ENCODE measurements at regions not wholly inside any gene's neighbourhood (a gene's known extent, or its start where the extent isn't known, plus 50 kb on each side); places are given as distances from the start of the nearest gene placed in this dataset.
"Not testable (repeated sequence)": the region's sequence is repeated elsewhere in the genome, so short reads cannot be mapped to it uniquely, and the experiment has no call there.

DNA sequence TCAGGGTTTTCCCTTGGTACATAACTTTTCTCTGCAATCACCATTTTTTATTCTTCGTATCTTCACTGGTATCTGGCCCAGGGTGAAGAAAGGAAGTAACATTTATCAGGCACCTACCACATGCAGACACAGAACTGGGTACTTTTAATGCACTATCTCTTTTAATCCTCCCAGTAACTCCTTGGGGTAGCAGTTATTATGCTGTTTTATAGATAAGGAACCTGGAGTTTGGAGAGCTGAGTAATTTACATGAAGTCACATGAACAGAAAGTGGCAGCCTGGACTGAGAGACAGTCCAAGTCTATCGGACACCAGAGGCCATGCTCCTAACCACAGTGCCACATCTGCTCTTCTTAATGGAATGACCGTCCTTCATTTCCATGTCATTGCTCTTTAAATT is 117.1 kb upstream of the PODXL start:
- no peak for DNase-seq (ENCODE audit: insufficient read length, low spot score)
- no peak for FAIRE-seq
- TF ChIP-seq PAX5 (IDR thresholded peaks at IDR 0.05; ENCODE audit: insufficient read depth, low read length, severe bottlenecking) (no peak), TAF1 (IDR thresholded peaks at IDR 0.05; ENCODE audit: low read depth, low read length) (no peak), POU2F2 (IDR thresholded peaks at IDR 0.05; ENCODE audit: low read depth, low read length) (no peak), SPI1 (IDR thresholded peaks at IDR 0.05; ENCODE audit: low read depth, low read length) (no peak), POLR2A (IDR thresholded peaks at IDR 0.05; ENCODE audit: low read depth, low read length) (no peak), POLR2AphosphoS5 (IDR thresholded peaks at IDR 0.05; ENCODE audit: low read depth, low read length) (no peak)

GRCh38 chr7:131670406-131670805 is 114.0 kb upstream of the PODXL start:
- TF ChIP-seq POU2F2 (IDR thresholded peaks at IDR 0.05; ENCODE audit: low read depth, low read length) (no peak), POLR2AphosphoS5 (IDR thresholded peaks at IDR 0.05; ENCODE audit: low read depth, low read length) (no peak), SPI1 (IDR thresholded peaks at IDR 0.05; ENCODE audit: low read depth, low read length) (no peak), PAX5 (IDR thresholded peaks at IDR 0.05; ENCODE audit: insufficient read depth, low read length, severe bottlenecking) (no peak), POLR2A (IDR thresholded peaks at IDR 0.05; ENCODE audit: low read depth, low read length) (no peak), TAF1 (IDR thresholded peaks at IDR 0.05; ENCODE audit: low read depth, low read length) (no peak)
- no peak for DNase-seq (ENCODE audit: insufficient read length, low spot score)
- no peak for FAIRE-seq

DNA sequence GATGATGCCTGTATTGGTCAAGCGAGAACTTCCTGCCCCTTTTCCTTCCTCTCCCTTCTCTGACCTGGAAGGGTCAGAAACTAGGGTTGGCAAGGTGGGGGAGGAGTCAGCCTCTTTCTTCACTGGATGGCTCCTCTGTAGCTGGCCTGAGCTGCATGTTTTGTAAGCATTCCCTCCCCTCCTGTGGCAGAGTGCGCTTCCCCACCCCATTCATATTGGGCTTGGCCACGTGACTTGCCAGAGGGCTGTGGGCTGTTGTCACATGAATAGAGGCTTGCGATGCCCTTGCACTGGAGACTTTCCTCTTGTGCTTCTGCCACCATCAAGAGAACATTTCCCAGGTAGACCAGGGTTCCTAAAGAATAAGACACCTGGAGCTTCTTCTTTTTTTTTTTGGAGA is 111.3 kb upstream of the PODXL start:
- DNase-seq (ENCODE audit: insufficient read length, low spot score) (no peak), FAIRE-seq (no peak)
- TF ChIP-seq POU2F2 (IDR thresholded peaks at IDR 0.05; ENCODE audit: low read depth, low read length) (no peak), POLR2AphosphoS5 (IDR thresholded peaks at IDR 0.05; ENCODE audit: low read depth, low read length) (no peak), TAF1 (IDR thresholded peaks at IDR 0.05; ENCODE audit: low read depth, low read length) (no peak), SPI1 (IDR thresholded peaks at IDR 0.05; ENCODE audit: low read depth, low read length) (no peak), PAX5 (IDR thresholded peaks at IDR 0.05; ENCODE audit: insufficient read depth, low read length, severe bottlenecking) (no peak), POLR2A (IDR thresholded peaks at IDR 0.05; ENCODE audit: low read depth, low read length) (no peak)

DNA sequence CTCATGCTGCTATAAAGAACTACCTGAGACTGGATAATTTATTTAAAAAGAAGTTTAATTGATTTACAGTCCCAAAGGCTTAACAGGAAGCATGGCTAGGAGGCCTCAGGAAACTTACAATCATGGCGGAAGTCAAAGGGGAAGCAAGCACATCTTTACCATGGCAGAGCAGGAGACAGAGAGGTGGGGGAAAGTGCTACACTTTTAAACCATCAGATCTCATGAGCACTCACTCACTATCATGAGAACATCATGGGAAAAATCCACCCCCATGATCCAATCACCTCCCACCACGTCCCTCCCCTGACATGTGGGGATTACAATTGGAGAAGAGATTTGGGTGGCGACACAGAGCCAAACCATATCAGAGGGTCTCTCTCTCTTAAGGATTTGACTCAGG is 108.6 kb upstream of the PODXL start:
- TF ChIP-seq SPI1 (IDR thresholded peaks at IDR 0.05; ENCODE audit: low read depth, low read length) (no peak), POLR2A (IDR thresholded peaks at IDR 0.05; ENCODE audit: low read depth, low read length) (no peak), POU2F2 (IDR thresholded peaks at IDR 0.05; ENCODE audit: low read depth, low read length) (no peak), POLR2AphosphoS5 (IDR thresholded peaks at IDR 0.05; ENCODE audit: low read depth, low read length) (no peak), TAF1 (IDR thresholded peaks at IDR 0.05; ENCODE audit: low read depth, low read length) (no peak), PAX5 (IDR thresholded peaks at IDR 0.05; ENCODE audit: insufficient read depth, low read length, severe bottlenecking) (no peak)
- FAIRE-seq (no peak), DNase-seq (ENCODE audit: insufficient read length, low spot score) (no peak)

DNA sequence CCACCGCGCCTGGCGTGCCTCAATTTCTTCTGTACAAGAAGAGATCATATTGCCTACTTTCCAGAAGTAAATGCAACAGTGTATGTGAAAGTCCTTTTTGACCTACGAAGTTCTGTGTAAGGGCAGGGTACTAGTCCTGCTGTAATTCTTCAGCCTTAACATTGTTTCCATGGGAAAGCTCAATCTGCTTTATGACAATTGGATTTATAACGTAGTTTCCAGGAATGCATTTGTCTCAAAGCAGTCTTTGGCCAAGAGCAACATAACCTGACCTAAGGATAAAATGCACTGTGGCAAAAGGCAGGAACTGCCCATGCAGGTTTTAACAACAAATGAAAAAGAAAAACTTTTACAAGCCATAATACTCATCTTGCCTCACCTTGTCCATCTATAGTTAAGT is 108.1 kb upstream of the PODXL start:
- TF ChIP-seq POLR2A (IDR thresholded peaks at IDR 0.05; ENCODE audit: low read depth, low read length) (no peak), POLR2AphosphoS5 (IDR thresholded peaks at IDR 0.05; ENCODE audit: low read depth, low read length) (no peak), PAX5 (IDR thresholded peaks at IDR 0.05; ENCODE audit: insufficient read depth, low read length, severe bottlenecking) (no peak), TAF1 (IDR thresholded peaks at IDR 0.05; ENCODE audit: low read depth, low read length) (no peak), POU2F2 (IDR thresholded peaks at IDR 0.05; ENCODE audit: low read depth, low read length) (no peak), SPI1 (IDR thresholded peaks at IDR 0.05; ENCODE audit: low read depth, low read length) (no peak)
- FAIRE-seq: no peak
- no peak for DNase-seq (ENCODE audit: insufficient read length, low spot score)

GRCh38 chr7:131662301-131662873 is 106.0 kb upstream of the PODXL start:
- not testable (repeated sequence) for DNase-seq (ENCODE audit: insufficient read length, low spot score); FAIRE-seq

GRCh38 chr7:131657881-131658280 is 101.5 kb upstream of the PODXL start:
- DNase-seq (ENCODE audit: insufficient read length, low spot score) (no peak), FAIRE-seq (no peak)
- no peak for TF ChIP-seq POU2F2 (IDR thresholded peaks at IDR 0.05; ENCODE audit: low read depth, low read length)
- TF ChIP-seq SPI1 (IDR thresholded peaks at IDR 0.05; ENCODE audit: low read depth, low read length): no peak
- TF ChIP-seq PAX5 (IDR thresholded peaks at IDR 0.05; ENCODE audit: insufficient read depth, low read length, severe bottlenecking): no peak
- no peak for TF ChIP-seq POLR2A (IDR thresholded peaks at IDR 0.05; ENCODE audit: low read depth, low read length)
- no peak for TF ChIP-seq POLR2AphosphoS5 (IDR thresholded peaks at IDR 0.05; ENCODE audit: low read depth, low read length)
- no peak for TF ChIP-seq TAF1 (IDR thresholded peaks at IDR 0.05; ENCODE audit: low read depth, low read length)

DNA sequence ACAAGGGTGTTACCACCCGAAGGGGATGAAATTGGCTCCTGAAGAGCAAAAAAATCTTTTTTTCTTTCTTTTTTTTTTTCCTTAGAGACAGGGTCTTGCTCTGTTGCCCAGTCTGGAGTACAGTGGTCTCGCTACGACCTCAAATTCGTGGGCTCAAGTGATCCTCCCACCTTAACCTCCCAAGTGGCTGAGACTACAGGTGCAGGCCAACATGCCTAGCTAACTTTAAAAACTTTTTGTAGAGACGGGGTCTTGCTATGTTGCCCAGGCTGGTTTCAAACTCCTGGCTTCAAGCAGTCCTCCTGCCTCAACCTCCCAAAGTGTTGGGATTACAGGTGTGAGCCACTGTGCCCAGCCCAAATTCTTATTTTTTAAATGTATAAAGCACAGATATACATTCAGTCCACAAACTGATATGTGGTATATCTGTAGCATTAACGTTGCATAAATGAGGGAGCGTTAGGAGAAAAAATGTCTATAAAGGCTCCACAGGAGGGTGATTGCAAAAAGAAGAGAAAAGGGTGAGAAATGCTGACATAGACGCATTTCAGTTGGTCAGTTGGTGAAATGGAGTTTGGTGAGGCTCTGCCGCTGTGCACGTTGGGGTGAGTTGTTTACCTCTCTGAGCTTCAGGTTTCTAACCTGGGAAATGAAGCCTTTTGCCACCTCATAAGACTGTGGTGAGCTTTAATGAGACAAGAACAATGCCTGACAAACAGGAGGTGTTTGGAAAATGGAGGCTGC is 100.7 kb upstream of the PODXL start:
- DNase-seq (ENCODE audit: insufficient read length, low spot score): no peak
- no peak for FAIRE-seq
- TF ChIP-seq POU2F2 (IDR thresholded peaks at IDR 0.05; ENCODE audit: low read depth, low read length): no peak
- no peak for TF ChIP-seq POLR2A (IDR thresholded peaks at IDR 0.05; ENCODE audit: low read depth, low read length)
- TF ChIP-seq SPI1 (IDR thresholded peaks at IDR 0.05; ENCODE audit: low read depth, low read length): no peak
- no peak for TF ChIP-seq PAX5 (IDR thresholded peaks at IDR 0.05; ENCODE audit: insufficient read depth, low read length, severe bottlenecking)
- no peak for TF ChIP-seq POLR2AphosphoS5 (IDR thresholded peaks at IDR 0.05; ENCODE audit: low read depth, low read length)
- no peak for TF ChIP-seq TAF1 (IDR thresholded peaks at IDR 0.05; ENCODE audit: low read depth, low read length)

GRCh38 chr7:131655866-131656265 is 99.4 kb upstream of the PODXL start:
- FAIRE-seq (no peak), DNase-seq (ENCODE audit: insufficient read length, low spot score) (no peak)
- no peak for TF ChIP-seq POU2F2 (IDR thresholded peaks at IDR 0.05; ENCODE audit: low read depth, low read length)
- no peak for TF ChIP-seq TAF1 (IDR thresholded peaks at IDR 0.05; ENCODE audit: low read depth, low read length)
- TF ChIP-seq SPI1 (IDR thresholded peaks at IDR 0.05; ENCODE audit: low read depth, low read length): no peak
- no peak for TF ChIP-seq POLR2AphosphoS5 (IDR thresholded peaks at IDR 0.05; ENCODE audit: low read depth, low read length)
- TF ChIP-seq POLR2A (IDR thresholded peaks at IDR 0.05; ENCODE audit: low read depth, low read length): no peak
- no peak for TF ChIP-seq PAX5 (IDR thresholded peaks at IDR 0.05; ENCODE audit: insufficient read depth, low read length, severe bottlenecking)

DNA sequence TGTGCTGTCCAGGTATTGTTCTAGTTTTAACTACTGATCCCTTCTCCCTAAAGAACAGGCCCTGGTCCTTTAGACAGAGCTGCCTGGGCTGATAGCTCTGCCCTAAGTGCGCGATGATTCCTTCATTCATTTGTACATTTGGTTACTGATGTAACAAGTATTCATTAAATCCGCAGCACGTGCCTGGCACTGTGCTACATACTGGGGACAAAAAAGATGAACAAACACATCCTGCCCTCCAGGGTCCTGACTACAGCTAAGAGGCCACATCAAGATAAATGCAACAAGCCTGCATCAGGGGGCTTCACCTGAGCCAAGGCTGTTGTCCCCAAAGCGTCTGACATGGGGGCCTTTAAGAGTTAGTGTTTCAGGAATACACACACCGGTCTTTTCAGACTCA is 99.0 kb upstream of the PODXL start:
- no peak for FAIRE-seq
- DNase-seq (ENCODE audit: insufficient read length, low spot score): no peak
- no peak for TF ChIP-seq TAF1 (IDR thresholded peaks at IDR 0.05; ENCODE audit: low read depth, low read length)
- no peak for TF ChIP-seq PAX5 (IDR thresholded peaks at IDR 0.05; ENCODE audit: insufficient read depth, low read length, severe bottlenecking)
- TF ChIP-seq POLR2AphosphoS5 (IDR thresholded peaks at IDR 0.05; ENCODE audit: low read depth, low read length): no peak
- no peak for TF ChIP-seq POLR2A (IDR thresholded peaks at IDR 0.05; ENCODE audit: low read depth, low read length)
- TF ChIP-seq SPI1 (IDR thresholded peaks at IDR 0.05; ENCODE audit: low read depth, low read length): no peak
- TF ChIP-seq POU2F2 (IDR thresholded peaks at IDR 0.05; ENCODE audit: low read depth, low read length): no peak
